ENCODE measurements at regions not wholly inside any gene's neighbourhood (a gene's known extent, or its start where the extent isn't known, plus 50 kb on each side); places are given as distances from the start of the nearest gene placed in this dataset.

DNA sequence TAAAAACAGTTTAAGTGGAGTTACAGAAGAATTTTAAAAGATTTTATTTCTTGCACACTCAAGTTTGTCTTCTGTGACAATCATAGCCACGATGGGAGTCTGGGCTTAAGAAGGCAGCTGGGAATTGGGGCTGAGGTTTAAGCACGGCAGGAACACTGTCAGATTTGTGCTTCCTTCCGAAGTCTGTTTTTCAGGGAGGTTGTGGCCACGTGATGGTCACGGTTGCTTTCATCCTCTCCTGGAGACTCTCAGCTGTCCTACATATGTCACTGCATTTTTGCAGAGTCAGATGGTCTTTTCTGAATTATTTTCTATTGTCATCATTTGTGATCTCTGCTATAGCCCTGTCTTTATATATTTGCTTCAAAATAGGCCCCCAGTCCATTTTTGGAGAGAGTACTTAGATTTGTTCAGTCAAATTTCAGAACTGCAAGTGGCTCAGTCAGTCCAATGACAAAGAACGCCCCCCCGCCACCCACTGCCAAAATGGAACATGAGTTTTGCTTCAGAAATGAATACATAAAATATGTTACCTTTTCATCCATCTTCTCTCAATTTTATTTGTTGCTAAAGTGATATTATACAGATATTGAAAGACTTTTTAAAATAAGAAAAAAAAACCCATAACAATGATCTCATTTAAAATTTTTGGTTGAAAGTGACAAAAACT is 111.8 kb upstream of the ZFP64 start:
- TF ChIP-seq, protein P1, sequence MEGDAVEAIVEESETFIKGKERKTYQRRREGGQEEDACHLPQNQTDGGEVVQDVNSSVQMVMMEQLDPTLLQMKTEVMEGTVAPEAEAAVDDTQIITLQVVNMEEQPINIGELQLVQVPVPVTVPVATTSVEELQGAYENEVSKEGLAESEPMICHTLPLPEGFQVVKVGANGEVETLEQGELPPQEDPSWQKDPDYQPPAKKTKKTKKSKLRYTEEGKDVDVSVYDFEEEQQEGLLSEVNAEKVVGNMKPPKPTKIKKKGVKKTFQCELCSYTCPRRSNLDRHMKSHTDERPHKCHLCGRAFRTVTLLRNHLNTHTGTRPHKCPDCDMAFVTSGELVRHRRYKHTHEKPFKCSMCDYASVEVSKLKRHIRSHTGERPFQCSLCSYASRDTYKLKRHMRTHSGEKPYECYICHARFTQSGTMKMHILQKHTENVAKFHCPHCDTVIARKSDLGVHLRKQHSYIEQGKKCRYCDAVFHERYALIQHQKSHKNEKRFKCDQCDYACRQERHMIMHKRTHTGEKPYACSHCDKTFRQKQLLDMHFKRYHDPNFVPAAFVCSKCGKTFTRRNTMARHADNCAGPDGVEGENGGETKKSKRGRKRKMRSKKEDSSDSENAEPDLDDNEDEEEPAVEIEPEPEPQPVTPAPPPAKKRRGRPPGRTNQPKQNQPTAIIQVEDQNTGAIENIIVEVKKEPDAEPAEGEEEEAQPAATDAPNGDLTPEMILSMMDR (conservative IDR thresholded peaks at IDR 0.05; ENCODE audit: low read length): no peak
- TF ChIP-seq EZH2phosphoT487 (IDR thresholded peaks at IDR 0.05; ENCODE audit: borderline replicate concordance): no peak
